HG03521 (cell line): ENCODE measurements at regions not wholly inside any gene's neighbourhood (a gene's known extent, or its start where the extent isn't known, plus 50 kb on each side); places are given as distances from the start of the nearest gene placed in this dataset.
"Not testable (repeated sequence)": the region's sequence is repeated elsewhere in the genome, so short reads cannot be mapped to it uniquely, and the experiment has no call there.

ENCODE experiments used
- ATAC-seq: cut with Tn5 transposase; IDR thresholded peaks from one replicate; pipeline ENCODE4 v1.9.1; 2021; ENCODE audit warnings: mild to moderate bottlenecking, moderate library complexity; ENCODE audit not compliant: unreplicated experiment

DNA sequence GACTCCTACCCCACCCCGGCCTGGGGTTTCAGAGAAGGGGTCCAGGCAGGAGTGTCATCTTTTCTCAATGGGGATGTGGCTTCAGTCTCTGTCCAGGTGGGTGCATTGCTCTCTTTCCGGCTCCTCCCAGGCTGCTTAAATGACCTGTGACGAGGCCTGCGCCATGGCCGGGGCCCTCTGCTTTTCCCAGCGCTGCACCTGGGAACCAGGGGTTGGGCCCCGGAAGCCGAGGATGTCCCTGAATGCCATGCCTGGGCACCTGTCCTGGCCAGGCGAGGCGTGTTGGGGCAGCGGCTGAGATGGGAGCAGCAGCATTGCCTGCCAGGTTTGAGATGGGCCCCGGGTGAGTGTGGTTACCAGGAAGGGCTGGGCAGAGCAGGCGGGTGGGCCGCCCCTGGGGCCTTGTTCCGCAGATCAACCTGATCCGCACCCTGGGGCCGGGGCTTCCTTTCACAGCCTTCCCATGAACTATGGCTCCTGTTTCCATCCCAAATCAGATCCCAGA lies 147.4 kb downstream of the SEC14L1 start:
- ATAC-seq, result no peak

GRCh38 chr17:77290759-77291558 lies 150.2 kb downstream of the SEC14L1 start:
- not testable (repeated sequence) for ATAC-seq

DNA sequence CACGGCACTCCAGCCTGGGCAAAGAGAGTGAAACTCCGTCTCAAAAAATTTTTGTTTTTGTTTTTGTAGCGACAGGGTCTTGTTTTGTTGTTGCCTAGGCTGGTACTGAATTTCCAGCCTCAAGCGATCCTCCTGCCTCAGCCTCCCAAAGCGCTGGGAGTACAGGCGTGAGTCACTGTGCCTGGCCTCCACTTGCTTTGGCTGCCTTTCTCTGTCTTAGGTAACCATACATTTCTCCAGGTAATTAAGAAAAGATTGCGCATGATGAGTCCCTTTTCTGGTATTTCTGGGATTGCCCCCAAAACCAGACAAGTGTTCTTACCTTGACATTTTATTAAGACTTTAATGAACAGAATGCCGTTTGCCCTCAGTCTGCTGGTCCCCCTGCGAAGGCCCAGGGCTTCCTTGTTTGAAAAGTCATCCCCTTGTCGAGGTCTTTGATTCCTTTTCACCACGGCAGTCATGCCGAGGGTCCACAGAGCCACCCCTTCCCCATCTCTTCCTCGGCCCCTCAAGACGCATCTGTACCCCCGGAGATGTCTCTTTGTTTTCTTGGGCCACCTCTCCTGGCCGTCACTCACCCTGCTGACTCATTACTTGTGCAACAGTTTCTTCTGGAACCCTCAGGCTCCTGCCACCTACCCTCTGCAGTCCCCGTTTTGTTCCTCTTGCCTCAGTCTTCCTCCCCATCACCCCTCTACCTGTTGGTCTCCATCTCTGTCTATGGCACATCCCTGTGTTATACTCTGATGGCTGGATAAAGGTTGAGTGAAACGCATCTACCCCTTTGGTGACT lies 151.0 kb downstream of the SEC14L1 start:
- ATAC-seq, result no peak

GRCh38 chr17:77294761-77295160 lies 154.0 kb downstream of the SEC14L1 start:
- no peak for ATAC-seq

GRCh38 chr17:77295241-77295853 lies 154.6 kb downstream of the SEC14L1 start:
- no peak for ATAC-seq

- no peak for ATAC-seq
These were observed 156.1 kb downstream of the SEC14L1 start for GRCh38 chr17:77296769-77297409.

DNA sequence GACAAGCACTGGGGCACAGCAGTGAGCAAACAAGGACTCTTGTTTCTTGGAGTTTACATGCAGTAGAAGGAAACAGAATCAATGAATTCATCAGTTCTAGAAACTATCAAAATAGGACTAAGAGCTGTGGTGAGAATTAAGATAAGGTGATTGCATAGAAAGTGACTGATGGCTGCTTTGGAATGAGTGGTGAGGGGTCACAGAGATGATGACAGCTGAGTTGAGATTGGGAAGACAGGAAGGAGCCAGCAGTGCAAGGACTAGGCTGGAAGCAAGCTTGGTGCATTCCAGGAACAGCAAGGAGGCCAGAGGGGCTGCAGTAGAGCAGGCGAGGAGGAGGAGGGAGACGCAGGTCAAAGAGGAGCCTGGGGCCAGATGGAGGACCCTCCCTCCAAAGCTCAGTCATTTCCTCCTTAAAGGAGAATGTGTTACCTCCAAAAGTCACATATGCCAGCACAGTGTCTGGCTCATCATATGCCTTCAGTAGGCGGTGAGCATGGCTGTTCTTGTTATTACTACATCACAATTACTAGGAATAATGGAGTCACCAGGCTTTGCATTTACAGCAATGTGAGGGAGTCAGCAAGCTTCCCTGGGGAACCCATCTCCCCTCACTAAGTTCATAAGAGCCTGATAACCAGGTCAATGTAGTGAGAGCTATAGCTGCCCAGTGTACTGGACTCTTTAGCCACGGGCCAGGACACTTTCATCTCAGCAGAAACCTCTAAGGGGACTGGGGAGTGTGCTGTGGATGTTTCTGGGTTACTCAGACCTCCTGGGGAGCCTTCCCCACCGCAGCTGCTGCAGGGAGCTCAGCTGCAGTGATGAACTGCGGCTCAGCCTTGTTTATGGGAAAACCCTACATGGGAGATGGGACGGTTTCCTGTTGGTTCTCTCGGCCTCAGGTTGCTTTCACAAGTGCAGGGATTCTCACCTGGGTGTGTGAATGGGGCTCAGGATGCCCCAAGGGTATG lies 157.2 kb downstream of the SEC14L1 start:
- no peak for ATAC-seq

- no peak for ATAC-seq
These were observed 158.0 kb downstream of the SEC14L1 start for GRCh38 chr17:77298811-77299210.

DNA sequence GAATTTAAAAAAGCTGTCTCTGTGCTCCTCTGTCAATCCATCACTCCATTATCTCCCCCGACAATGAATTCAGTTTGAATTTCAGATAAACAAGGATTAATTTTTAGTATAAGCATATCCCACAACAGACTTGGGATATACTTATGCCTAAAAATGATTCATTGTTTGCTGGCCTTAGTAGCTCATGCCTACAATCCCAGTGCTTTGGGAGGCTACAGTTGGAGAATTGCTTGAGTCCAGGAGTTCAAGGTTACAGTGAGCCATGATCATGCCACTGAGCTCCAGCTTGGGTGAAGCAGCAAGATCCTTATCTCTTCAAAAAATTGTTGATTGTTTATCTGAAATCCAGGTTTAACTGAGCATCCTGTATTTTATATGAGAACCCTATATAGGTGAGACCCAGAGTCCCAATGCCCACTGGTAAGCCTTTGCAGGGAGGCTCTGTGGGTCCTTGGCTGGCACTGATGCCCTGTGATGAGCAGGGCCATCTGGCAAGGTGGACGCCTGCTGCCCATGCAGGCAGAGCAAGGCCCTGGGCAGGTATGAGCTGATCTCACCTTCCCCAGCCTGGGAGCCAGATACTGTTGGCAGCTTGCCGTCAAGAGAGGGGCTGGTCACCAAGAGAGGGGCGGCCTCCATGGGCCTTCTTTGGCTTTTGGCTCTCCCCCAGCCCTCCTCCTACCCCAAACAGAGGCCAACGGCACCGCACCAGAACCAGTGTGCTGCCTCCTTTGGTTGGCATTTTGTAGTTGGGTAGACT lies 158.7 kb downstream of the SEC14L1 start:
- ATAC-seq, result no peak

GRCh38 chr17:77300016-77300686 lies 159.4 kb downstream of the SEC14L1 start:
- no peak for ATAC-seq

GRCh38 chr17:77301694-77302266 lies 161.0 kb downstream of the SEC14L1 start:
- ATAC-seq, result no peak

DNA sequence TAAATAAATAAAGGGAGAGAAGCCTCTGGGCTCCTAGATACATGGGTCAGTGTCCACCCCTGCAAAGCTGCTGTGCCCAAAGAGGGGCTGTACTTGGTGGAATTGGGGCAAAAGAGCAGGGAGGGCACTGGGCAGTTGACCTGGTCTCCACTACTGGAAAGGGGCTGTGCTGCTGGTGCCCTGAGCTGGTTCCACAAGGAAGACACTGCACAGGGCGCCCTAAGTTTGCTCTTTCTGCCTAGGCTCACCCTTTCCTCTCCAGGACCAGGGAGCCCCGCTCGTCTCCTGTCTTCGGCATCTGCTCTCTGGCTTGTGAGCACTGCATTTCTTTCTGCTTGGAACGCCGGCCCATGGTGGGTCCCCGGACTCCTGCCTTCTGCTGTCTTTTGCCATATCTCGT lies 161.9 kb downstream of the SEC14L1 start:
- no peak for ATAC-seq

DNA sequence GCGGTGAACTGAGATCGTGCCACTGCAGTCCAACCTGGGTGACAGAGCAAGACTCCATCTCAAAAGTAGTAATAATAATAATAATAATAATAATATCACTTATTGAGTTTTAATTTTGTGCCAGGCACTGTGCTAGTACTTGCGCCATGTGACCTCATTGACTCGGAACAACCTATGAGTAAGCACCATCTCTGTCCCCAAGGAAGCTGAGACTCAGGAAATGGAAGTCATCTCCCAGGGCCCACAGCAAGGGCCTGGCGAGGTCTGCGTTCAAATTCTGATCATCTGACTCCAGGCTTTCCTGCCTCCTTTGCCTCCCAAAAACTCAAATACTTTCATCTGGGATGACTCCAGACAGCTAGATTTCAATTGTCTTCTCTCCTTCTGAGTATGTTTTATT lies 162.9 kb downstream of the SEC14L1 start:
- no peak for ATAC-seq

DNA sequence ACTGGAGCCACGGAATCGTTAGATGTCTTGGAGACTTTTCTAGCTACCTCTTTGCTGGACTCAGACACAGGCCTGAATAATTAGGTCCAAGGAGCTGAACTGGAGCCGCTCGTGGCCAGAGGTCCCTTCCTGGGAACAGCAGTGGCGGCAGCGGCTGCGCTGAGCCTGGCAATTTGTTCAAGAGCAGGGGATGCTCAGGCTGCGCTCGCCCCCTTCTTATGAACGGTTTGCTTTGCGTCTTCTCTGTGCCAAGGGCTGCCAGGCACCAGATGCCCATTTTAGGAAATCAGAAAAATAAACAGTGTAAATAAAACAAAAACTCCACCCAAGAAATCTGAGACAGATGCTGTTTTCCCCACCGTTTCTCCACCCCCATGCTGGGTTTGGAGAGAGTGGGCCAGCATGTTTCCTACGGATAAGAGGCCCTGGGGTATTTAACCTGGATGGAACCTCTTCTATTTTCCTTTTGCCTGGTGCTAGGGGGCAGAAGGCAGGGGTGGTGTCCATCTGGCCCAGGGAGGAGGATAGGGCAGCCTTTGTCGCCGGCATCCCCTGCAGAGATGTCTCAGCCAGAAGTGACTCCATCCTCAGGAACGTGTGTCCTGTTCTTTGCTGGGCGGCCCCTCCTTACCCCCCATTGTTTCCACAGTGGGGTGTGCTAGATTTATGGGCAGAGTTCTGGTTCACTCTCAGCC lies 163.4 kb downstream of the SEC14L1 start:
- ATAC-seq, result no peak

- no peak for ATAC-seq
These were observed 164.1 kb downstream of the SEC14L1 start for GRCh38 chr17:77304746-77305473.

DNA sequence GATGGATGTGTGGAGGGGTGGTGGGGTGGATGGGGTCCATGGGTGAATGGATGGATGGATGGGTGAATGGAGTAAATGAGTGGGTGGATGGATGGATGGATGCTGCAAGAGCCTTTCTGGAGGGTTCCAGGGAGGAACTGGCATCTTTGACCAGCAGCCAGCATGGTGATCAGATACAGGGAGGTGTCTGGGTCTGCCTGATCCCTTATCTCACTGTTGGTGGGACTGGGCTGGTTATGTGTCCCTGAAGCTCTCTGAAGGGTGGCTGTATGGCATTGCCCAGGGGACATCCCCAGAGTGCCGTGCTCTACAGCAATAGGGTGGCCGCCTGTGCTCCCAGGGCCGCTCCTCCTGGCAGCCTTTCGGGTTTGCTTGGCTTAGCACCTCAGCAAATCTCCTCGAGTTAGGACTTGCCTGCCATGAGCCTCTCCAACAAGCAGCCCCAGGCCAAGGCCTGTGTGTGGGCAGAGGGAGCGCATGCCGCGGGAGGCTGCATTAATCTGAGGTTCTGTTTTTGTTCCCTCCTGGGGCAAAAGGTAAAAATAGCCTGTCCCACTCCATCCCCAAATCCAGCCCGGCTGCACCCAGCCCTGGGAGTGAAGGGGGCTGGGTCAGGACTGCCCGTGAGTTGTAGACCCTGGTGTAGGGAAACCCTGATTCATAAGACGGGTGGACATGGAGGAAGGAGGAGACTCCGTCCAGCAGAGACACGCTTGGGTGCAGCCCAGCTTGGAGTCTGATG lies 165.4 kb downstream of the SEC14L1 start:
- ATAC-seq, result no peak
